ENCODE measurements at regions not wholly inside any gene's neighbourhood (a gene's known extent, or its start where the extent isn't known, plus 50 kb on each side); places are given as distances from the start of the nearest gene placed in this dataset.
"Not testable (repeated sequence)": the region's sequence is repeated elsewhere in the genome, so short reads cannot be mapped to it uniquely, and the experiment has no call there.

DNA sequence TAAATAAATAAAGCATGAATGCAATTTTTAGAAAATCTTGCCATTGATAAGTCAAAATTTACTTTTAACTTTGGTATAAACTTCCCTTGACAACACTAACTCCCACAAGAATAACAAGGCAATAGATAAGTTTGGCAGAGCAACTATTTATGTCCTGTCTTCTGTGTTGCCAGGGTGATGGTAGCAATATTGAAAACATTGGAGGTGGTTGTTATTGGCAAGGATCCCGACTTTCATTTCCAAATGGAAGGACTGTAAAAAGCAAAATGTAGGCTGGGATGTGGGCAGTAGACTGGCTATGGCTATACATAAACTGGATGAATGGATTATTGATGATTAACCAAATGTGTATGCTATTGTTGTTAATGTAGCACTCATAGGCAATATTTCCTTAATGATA is 134.9 kb upstream of the CACNA2D1 start:
- no peak for DNase-seq (ENCODE audit: extremely low read depth in 1 of 11, low read depth in 9 of 11, low spot score in 4 of 11)

GRCh38 chr7:82572195-82572880 is 128.8 kb upstream of the CACNA2D1 start:
- DNase-seq (ENCODE audit: extremely low read depth in 1 of 11, low read depth in 9 of 11, low spot score in 4 of 11): peak; percentile 62 to 89 (median 79)

GRCh38 chr7:82571047-82571446 is 127.5 kb upstream of the CACNA2D1 start:
- DNase-seq (ENCODE audit: extremely low read depth in 1 of 11, low read depth in 9 of 11, low spot score in 4 of 11): not testable (repeated sequence)

GRCh38 chr7:82567841-82568240 is 124.3 kb upstream of the CACNA2D1 start:
- no peak for DNase-seq (ENCODE audit: extremely low read depth in 1 of 11, low read depth in 9 of 11, low spot score in 4 of 11)

- no peak for DNase-seq (ENCODE audit: extremely low read depth in 1 of 11, low read depth in 9 of 11, low spot score in 4 of 11)
Measured at GRCh38 chr7:82567356-82567755, 123.8 kb upstream of the CACNA2D1 start.

GRCh38 chr7:82566752-82567151 is 123.2 kb upstream of the CACNA2D1 start:
- DNase-seq (ENCODE audit: extremely low read depth in 1 of 11, low read depth in 9 of 11, low spot score in 4 of 11): no peak

- DNase-seq (ENCODE audit: extremely low read depth in 1 of 11, low read depth in 9 of 11, low spot score in 4 of 11): no peak
Measured at GRCh38 chr7:82562716-82563404, 119.3 kb upstream of the CACNA2D1 start.

- peak in 7 of 11 donors; percentile 5 to 31 (median 17) for DNase-seq (ENCODE audit: extremely low read depth in 1 of 11, low read depth in 9 of 11, low spot score in 4 of 11)
Measured at GRCh38 chr7:82559193-82559805, 115.7 kb upstream of the CACNA2D1 start.

DNA sequence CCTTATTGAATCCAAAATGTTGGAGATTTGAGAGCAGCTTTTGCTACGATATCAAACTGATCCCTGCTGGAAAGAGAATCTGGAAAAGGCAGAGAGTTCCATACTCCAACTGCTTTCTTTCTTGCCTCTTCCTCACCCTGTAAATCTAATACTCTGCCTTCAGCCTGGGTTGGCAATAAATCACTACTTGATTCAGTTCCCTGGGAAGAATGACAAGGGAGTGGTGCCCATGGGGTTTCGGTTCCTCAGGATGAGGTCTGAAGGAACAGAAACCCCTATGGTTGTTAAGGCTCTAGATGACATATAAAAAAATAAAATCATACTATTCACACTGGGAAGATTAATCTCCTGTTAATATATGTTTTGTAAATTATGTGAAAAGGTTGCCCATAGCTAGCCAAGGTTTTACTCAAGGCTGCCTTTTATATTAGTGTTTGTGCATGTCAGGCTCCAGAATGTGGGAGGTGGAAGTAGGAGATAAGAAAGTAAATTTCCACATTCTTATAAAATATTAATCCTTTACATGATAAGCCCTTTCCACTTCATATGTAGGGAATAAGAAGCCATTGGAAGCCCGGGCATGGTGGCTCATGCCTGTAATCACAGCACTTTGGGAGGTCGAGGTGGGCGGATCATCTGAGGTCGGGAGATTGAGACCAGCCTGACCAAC is 106.2 kb upstream of the CACNA2D1 start:
- DNase-seq (ENCODE audit: extremely low read depth in 1 of 11, low read depth in 9 of 11, low spot score in 4 of 11): no peak

GRCh38 chr7:82548141-82548688 is 104.6 kb upstream of the CACNA2D1 start:
- no peak for DNase-seq (ENCODE audit: extremely low read depth in 1 of 11, low read depth in 9 of 11, low spot score in 4 of 11)

- no peak for DNase-seq (ENCODE audit: extremely low read depth in 1 of 11, low read depth in 9 of 11, low spot score in 4 of 11)
Measured at GRCh38 chr7:82542665-82543064, 99.1 kb upstream of the CACNA2D1 start.

GRCh38 chr7:82539969-82540368 is 96.4 kb upstream of the CACNA2D1 start:
- DNase-seq (ENCODE audit: extremely low read depth in 1 of 11, low read depth in 9 of 11, low spot score in 4 of 11): no peak

GRCh38 chr7:82534684-82535083 is 91.1 kb upstream of the CACNA2D1 start:
- DNase-seq (ENCODE audit: extremely low read depth in 1 of 11, low read depth in 9 of 11, low spot score in 4 of 11): no peak

GRCh38 chr7:82530361-82530760 is 86.8 kb upstream of the CACNA2D1 start:
- DNase-seq (ENCODE audit: extremely low read depth in 1 of 11, low read depth in 9 of 11, low spot score in 4 of 11): no peak

- DNase-seq (ENCODE audit: extremely low read depth in 1 of 11, low read depth in 9 of 11, low spot score in 4 of 11): no peak
Measured at GRCh38 chr7:82528577-82529310, 85.2 kb upstream of the CACNA2D1 start.

- no peak for DNase-seq (ENCODE audit: extremely low read depth in 1 of 11, low read depth in 9 of 11, low spot score in 4 of 11)
Measured at GRCh38 chr7:82527851-82528250, 84.3 kb upstream of the CACNA2D1 start.

GRCh38 chr7:82521906-82522445 is 78.4 kb upstream of the CACNA2D1 start:
- DNase-seq (ENCODE audit: extremely low read depth in 1 of 11, low read depth in 9 of 11, low spot score in 4 of 11): no peak

DNA sequence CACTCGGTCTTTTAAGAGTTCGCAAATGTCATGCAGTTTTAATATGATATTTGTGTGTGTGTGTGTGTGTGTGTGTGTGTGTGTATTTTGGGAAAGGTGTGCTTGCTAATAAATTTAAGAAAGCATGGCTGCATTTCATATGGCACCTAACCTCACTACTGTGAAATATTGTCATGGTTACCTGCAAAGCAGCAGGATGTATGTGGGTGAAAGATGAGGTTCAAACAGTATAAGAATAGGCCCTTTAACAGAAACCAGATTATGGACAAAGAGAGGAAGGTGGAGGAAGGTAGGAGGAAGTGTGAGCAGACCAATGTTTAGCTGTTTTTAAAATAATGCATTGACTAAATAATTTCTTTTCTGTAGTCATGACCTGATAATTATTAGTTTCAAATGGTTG is 73.5 kb upstream of the CACNA2D1 start:
- no peak for DNase-seq (ENCODE audit: extremely low read depth in 1 of 11, low read depth in 9 of 11, low spot score in 4 of 11)

GRCh38 chr7:82511542-82511941 is 68.0 kb upstream of the CACNA2D1 start:
- no peak for DNase-seq (ENCODE audit: extremely low read depth in 1 of 11, low read depth in 9 of 11, low spot score in 4 of 11)
